ENCODE measurements at regions not wholly inside any gene's neighbourhood (a gene's known extent, or its start where the extent isn't known, plus 50 kb on each side); places are given as distances from the start of the nearest gene placed in this dataset.

GRCh38 chr17:36793976-36794375, 143.3 kb upstream of the LHX1 start:
- Histone ChIP-seq H3K56ac (replicated peaks; ENCODE audit: insufficient read length, low read depth, low read length) (no peak overlapping the region), H3K79me2 (ENCODE audit: control insufficient read depth in 1 of 2, insufficient read depth in 2 of 2, low read length in 2 of 2) (no peaks in the 10 kb centered on the region), H2BK12ac (ENCODE audit: low read depth, low read length) (no peak overlapping the region), H3K4me3 (ENCODE audit: extremely low read depth in 1 of 4, insufficient read depth in 2 of 4, low read depth in 3 of 4, low read length in 4 of 4) (no peak overlapping the region), H2AFZ (ENCODE audit: low read length) (no peak overlapping the region), H3K27me3 (replicated peaks in 1 of 4; ENCODE audit: control insufficient read depth in 3 of 4, extremely low read depth in 1 of 4, insufficient read depth in 3 of 4, low read length in 3 of 4) (no peaks in the 10 kb centered on the region; a peak in 1 of 7 replicates), H3K4me1 (replicated peaks in 1 of 4; ENCODE audit: control insufficient read depth in 3 of 4, insufficient read depth in 4 of 4, low read length in 3 of 4) (peaks cover 6 to 14% (median 10%) of the 10 kb centered on the region in 4 experiments), H3K4me2 (ENCODE audit: insufficient read depth in 1 of 2, low read depth in 2 of 2, low read length in 2 of 2) (no peak overlapping the region), H3K23ac (ENCODE audit: insufficient read length) (no peak overlapping the region), H2BK120ac (replicated peaks; ENCODE audit: low read depth, low read length) (no peak overlapping the region), H2BK20ac (ENCODE audit: low read length) (no peak overlapping the region), H3K9ac (replicated peaks in 1 of 4; ENCODE audit: extremely low read depth in 1 of 4, low read depth in 3 of 4, low read length in 3 of 4) (no peak overlapping the region), H4K91ac (replicated peaks; ENCODE audit: insufficient read length, low read length) (peak overlapping the region; percentile 56), H2BK5ac (ENCODE audit: low read depth, low read length) (no peak overlapping the region), H3K9me3 (ENCODE audit: insufficient read depth in 2 of 2, low read depth in 1 of 2, low read length in 1 of 2) (no peaks in the 10 kb centered on the region), H4K20me1 (replicated peaks in 1 of 2; ENCODE audit: control insufficient read depth in 1 of 2, insufficient read depth in 2 of 2, low read length in 2 of 2) (no peaks in the 10 kb centered on the region), H3K79me1 (ENCODE audit: low read depth, low read length) (peaks cover 2% of the 10 kb centered on the region; the same call in 1 of the 2 replicates), H3K4ac (replicated peaks; ENCODE audit: insufficient read length, low read depth, low read length) (no peak overlapping the region), H2BK15ac (ENCODE audit: low read length) (no peak overlapping the region), H4K5ac (ENCODE audit: insufficient read length, low read depth, low read length) (no peak overlapping the region), H3K36me3 (ENCODE audit: control insufficient read depth in 2 of 4, insufficient read depth in 4 of 4, low read length in 3 of 4) (no peaks in the 10 kb centered on the region), H3K18ac (ENCODE audit: extremely low read depth, low read length) (no peak overlapping the region), H3K23me2 (ENCODE audit: low read depth, low read length) (no peaks in the 10 kb centered on the region), H2AK5ac (ENCODE audit: low read depth, low read length) (no peak overlapping the region), H3K27ac (ENCODE audit: low read depth, low read length) (no peak overlapping the region), H3K14ac (ENCODE audit: insufficient read length) (no peak overlapping the region), H4K8ac (ENCODE audit: extremely low read depth, insufficient read depth, low read length) (no peak overlapping the region)
- FAIRE-seq: no peak
- WGBS, 2 experiments (ENCODE audit: extremely low coverage in 1 of 2, insufficient coverage in 1 of 2, insufficient read length in 1 of 2, insufficient replicate concordance in 2 of 2, low coverage in 1 of 2, low lambda C conversion rate in 2 of 2, missing lambda C conversion rate in 1 of 2): 88% methylated on average over 2 of the region's 2 CpGs; no CpG with 5 or more reads in 1 of the 2 experiments
- ChIA-PET POLR2A (ENCODE audit: partially characterized antibody) (no interaction called here), CTCF (ENCODE audit: partially characterized antibody) (interaction anchor here (0.5 to 4.0 kb wide), 4 partner anchors 9 to 1514 kb away, joined by 3 to 17 read pairs (median 5); no protein-coding TSS in a partner anchor)
- no peak for DNase-seq (ENCODE audit: low read depth in 1 of 2, low spot score in 2 of 2)
- TF ChIP-seq E2F6 (IDR thresholded peaks at IDR 0.05) (no peak), TAF1 (IDR thresholded peaks at IDR 0.05; ENCODE audit: low read depth, low read length) (no peak), TEAD4 (IDR thresholded peaks at IDR 0.05; ENCODE audit: low read depth, low read length) (no peak), HDAC6 (IDR thresholded peaks at IDR 0.05; ENCODE audit: low read depth, low read length) (no peak), ATF2 (IDR thresholded peaks at IDR 0.05; ENCODE audit: low read length) (no peak), BCL11A (IDR thresholded peaks at IDR 0.05; ENCODE audit: low read depth in 2 of 2, low read length in 2 of 2) (no peak), SIRT6 (IDR thresholded peaks at IDR 0.05; ENCODE audit: low read length) (no peak), SP4 (IDR thresholded peaks at IDR 0.05; ENCODE audit: low read length) (no peak), EGR1 (IDR thresholded peaks at IDR 0.05; ENCODE audit: borderline replicate concordance, low read depth, low read length) (no peak), ZNF274 (IDR thresholded peaks at IDR 0.05; ENCODE audit: borderline replicate concordance, extremely low read depth, low read length) (no peak), CBX8 (IDR thresholded peaks at IDR 0.05; ENCODE audit: borderline replicate concordance, low read depth, low read length) (no peak), ASH2L (IDR thresholded peaks at IDR 0.05; ENCODE audit: low read length) (no peak), HDAC2 (IDR thresholded peaks at IDR 0.05; ENCODE audit: borderline replicate concordance in 1 of 2, low read depth in 2 of 2, low read length in 2 of 2) (no peak)
